Type B pancreatic cell (in vitro differentiated cells): ENCODE measurements at regions not wholly inside any gene's neighbourhood (a gene's known extent, or its start where the extent isn't known, plus 50 kb on each side); places are given as distances from the start of the nearest gene placed in this dataset.

Experiments used
- DNase-seq: peaks from one replicate; pipeline ENCODE4 v3.0.0; 2021; ENCODE audit warnings: mixed read lengths; ENCODE audit not compliant: unreplicated experiment; ENCODE audit errors: extremely low spot score
- H3K27ac Mint-ChIP-seq: 2 replicates; pipeline ENCODE4 v1.8.0; 2021; ENCODE audit warnings: mild to moderate bottlenecking, mixed read lengths
- H3K27me3 Mint-ChIP-seq: 2 replicates; pipeline ENCODE4 v1.8.0; 2021; ENCODE audit warnings: mixed read lengths
- H3K36me3 Mint-ChIP-seq: 2 replicates; pipeline ENCODE4 v1.8.0; 2021; ENCODE audit warnings: mixed read lengths
- H3K4me1 Mint-ChIP-seq: one replicate; pipeline ENCODE4 v1.8.0; 2021; ENCODE audit warnings: mixed read lengths; ENCODE audit not compliant: unreplicated experiment
- H3K4me3 Mint-ChIP-seq: 2 replicates; pipeline ENCODE4 v1.8.0; 2021; ENCODE audit warnings: mild to moderate bottlenecking, mixed read lengths
- H3K9me3 Mint-ChIP-seq: 2 replicates; pipeline ENCODE4 v1.8.0; 2021; ENCODE audit warnings: mixed read lengths
- CTCF ChIP-seq: fragments of 200-600 bp; sonication (generic); conservative IDR thresholded peaks from 2 replicates; pipeline ENCODE4 v1.5.0; 2021; ENCODE audit warnings: antibody characterized with exemption, mild to moderate bottlenecking

DNA sequence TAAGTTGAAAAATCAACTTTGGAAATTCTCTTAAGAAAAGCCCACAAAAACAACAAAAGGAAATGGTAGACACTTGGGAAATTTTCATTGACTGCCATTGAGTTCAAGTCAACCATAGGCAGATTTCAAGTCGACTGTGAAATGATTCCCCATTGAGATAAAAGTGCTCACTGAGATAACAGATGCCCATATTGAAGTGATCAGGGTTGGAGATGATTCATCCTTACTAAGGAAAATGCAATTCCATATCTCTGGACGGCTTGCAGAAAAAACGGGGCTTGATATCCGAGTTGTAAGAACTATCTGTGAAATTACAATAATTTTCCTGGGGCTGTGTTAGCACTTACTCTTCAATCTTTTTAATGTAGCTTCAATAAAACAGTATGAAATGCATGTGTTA lies 373.1 kb upstream of the THRB start:
- no peak for TF ChIP-seq CTCF
- DNase-seq = no peak
- Mint-ChIP-seq H3K27ac (no peak overlapping the region), H3K4me3 (no peak overlapping the region), H3K27me3 (no peaks in the 10 kb centered on the region), H3K9me3 (no peaks in the 10 kb centered on the region), H3K36me3 (no peaks in the 10 kb centered on the region), H3K4me1 (no peaks in the 10 kb centered on the region)

- H3K27me3 Mint-ChIP-seq = no peaks in the 10 kb centered on the region
- DNase-seq = no peak
- H3K27ac Mint-ChIP-seq = no peak overlapping the region
- no peak overlapping the region for H3K4me3 Mint-ChIP-seq
- peaks cover 10% of the 10 kb centered on the region for H3K4me1 Mint-ChIP-seq
- TF ChIP-seq CTCF = no peak
- H3K9me3 Mint-ChIP-seq = peaks cover 4% of the 10 kb centered on the region
- no peaks in the 10 kb centered on the region for H3K36me3 Mint-ChIP-seq
Observed at GRCh38 chr3:24881239-24881638, 386.6 kb upstream of the THRB start.

DNA sequence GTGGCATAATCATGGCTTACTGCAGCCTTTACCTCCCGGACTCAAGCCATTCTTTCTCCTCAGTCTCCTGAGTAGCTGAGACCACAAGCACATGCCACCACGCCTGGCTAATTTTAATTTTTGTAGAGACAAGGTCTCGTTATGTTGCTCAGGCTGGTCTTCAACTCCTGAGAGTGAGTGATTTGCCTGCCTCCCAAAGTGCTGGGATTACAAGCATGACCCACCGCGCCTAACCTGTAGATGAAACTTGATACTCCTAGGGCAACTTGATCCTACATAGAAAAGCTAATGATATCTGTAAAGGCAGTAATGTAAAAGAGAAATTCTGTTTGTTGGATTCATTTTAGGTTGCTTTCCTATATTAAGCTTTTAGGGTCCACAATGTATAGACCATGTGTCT lies 391.9 kb upstream of the THRB start:
- H3K4me3 Mint-ChIP-seq = no peak overlapping the region
- DNase-seq = no peak
- no peaks in the 10 kb centered on the region for H3K36me3 Mint-ChIP-seq
- no peak overlapping the region for H3K27ac Mint-ChIP-seq
- TF ChIP-seq CTCF = no peak
- peaks cover 4% of the 10 kb centered on the region for H3K9me3 Mint-ChIP-seq
- no peaks in the 10 kb centered on the region for H3K27me3 Mint-ChIP-seq
- peaks cover 23% of the 10 kb centered on the region for H3K4me1 Mint-ChIP-seq

DNA sequence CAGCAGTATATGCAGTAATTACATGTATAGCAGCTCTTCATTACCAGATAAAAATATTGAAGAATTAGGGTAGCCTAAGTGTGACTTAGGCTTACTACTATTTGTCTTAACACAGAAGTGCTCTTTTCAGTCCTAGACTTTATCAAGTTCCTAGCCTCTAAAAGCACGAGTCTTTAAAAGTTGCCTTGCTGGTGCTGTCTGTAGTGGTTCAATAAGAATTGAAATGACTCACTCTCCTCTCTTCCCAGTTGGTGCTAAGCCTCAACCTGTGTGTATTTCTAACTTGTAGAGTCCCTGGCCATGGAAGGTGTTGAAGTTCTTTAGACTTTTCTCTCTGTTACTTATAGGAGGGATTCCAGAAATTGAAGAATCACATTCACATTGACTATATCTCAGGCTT lies 395.4 kb upstream of the THRB start:
- peaks cover 3% of the 10 kb centered on the region for H3K9me3 Mint-ChIP-seq
- H3K4me1 Mint-ChIP-seq = peaks cover 20% of the 10 kb centered on the region
- no peak overlapping the region for H3K27ac Mint-ChIP-seq
- H3K36me3 Mint-ChIP-seq = peaks cover 3% of the 10 kb centered on the region
- DNase-seq = no peak
- no peak for TF ChIP-seq CTCF
- H3K27me3 Mint-ChIP-seq = no peaks in the 10 kb centered on the region
- no peak overlapping the region for H3K4me3 Mint-ChIP-seq

DNA sequence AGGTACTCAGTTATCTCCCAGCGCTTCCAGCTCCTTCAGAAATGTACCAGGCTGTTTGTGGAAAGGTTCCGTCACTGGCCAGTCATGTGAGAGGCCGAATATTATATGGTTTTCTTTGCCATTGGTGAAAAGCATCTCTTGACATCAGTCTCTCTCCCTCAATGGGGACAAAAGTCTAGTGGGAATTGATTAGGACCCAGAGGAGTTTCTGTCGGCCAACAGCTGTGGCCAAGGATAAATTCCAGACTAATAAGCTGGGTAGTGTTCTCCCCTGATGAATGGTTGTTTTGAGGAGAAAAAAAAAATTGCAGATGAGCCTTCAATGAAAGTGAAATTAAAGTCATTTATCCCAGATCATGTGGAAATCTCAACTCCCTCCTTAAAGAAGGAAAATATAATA lies 404.7 kb upstream of the THRB start:
- TF ChIP-seq CTCF = no peak
- H3K27me3 Mint-ChIP-seq = peaks cover 2% of the 10 kb centered on the region
- no peak for DNase-seq
- H3K36me3 Mint-ChIP-seq = no peaks in the 10 kb centered on the region
- H3K27ac Mint-ChIP-seq = no peak overlapping the region
- no peaks in the 10 kb centered on the region for H3K9me3 Mint-ChIP-seq
- peaks cover 4% of the 10 kb centered on the region for H3K4me1 Mint-ChIP-seq
- no peak overlapping the region for H3K4me3 Mint-ChIP-seq
